Heart left ventricle (tissue), 16 donors: ENCODE measurements at regions not wholly inside any gene's neighbourhood (a gene's known extent, or its start where the extent isn't known, plus 50 kb on each side); places are given as distances from the start of the nearest gene placed in this dataset.

Experiments used
- ATAC-seq, 4 donors: fragments of 200-7000 bp; cut with Tn5 transposase; one replicate each; pipeline ENCODE4 v1.9.1; 2020 to 2022; ENCODE audit warnings: moderate library complexity in 4 of 4, mild to moderate bottlenecking in 3 of 4, moderate number of reproducible peaks in 1 of 4
- DNase-seq, 5 donors: peaks; one replicate each; pipeline ENCODE4 v3.0.0-alpha.2; 2020
- H3K27ac ChIP-seq, 12 donors: fragments of 200-600 bp; sonication (generic) in 4 of 12; one replicate each; pipeline versions ENCODE4 v1.5.0 to v1.8.0; 2016 to 2022; ENCODE audit warnings: mild to moderate bottlenecking in 2 of 12
- H3K27me3 ChIP-seq, 9 donors: fragments of 200-600 bp; sonication (generic) in 2 of 9; one replicate each; pipeline versions ENCODE4 v1.5.1 to v1.8.0; 2016 to 2022; ENCODE audit warnings: mild to moderate bottlenecking in 3 of 9
- H3K36me3 ChIP-seq, 9 donors: fragments of 200-600 bp; sonication (generic) in 2 of 9; one replicate each; pipeline versions ENCODE4 v1.5.0 to v1.8.0; 2018 to 2022; ENCODE audit warnings: mild to moderate bottlenecking in 2 of 9
- H3K4me1 ChIP-seq, 12 donors: fragments of 200-600 bp; sonication (generic) in 4 of 12; one replicate each; pipeline versions ENCODE4 v1.5.0 to v1.8.0; 2016 to 2022; ENCODE audit warnings: mild to moderate bottlenecking in 3 of 12
- H3K4me3 ChIP-seq, 12 donors: fragments of 200-600 bp; sonication (generic) in 4 of 12; one replicate each; pipeline versions ENCODE4 v1.5.0 to v1.8.0; 2017 to 2022; ENCODE audit warnings: mild to moderate bottlenecking in 9 of 12, moderate library complexity in 4 of 12
- H3K9me3 ChIP-seq, 12 donors: fragments of 200-600 bp; sonication (generic) in 4 of 12; one replicate each; pipeline versions ENCODE4 v1.5.0 to v1.8.0; 2016 to 2022; ENCODE audit warnings: mild to moderate bottlenecking in 1 of 12
- CTCF ChIP-seq, 12 donors: fragments of 200-600 bp; sonication (generic) in 4 of 12; IDR thresholded peaks; one replicate each; pipeline versions ENCODE4 v1.5.0 to v1.8.0; 2018 to 2022; ENCODE audit warnings: antibody characterized with exemption in 12 of 12, mild to moderate bottlenecking in 5 of 12
- POLR2A ChIP-seq, 2 donors: fragments of 450-650 bp; IDR thresholded peaks; one replicate each; pipeline ENCODE4 v1.6.1; 2017; ENCODE audit warnings: antibody characterized with exemption in 2 of 2, mild to moderate bottlenecking in 2 of 2, moderate library complexity in 2 of 2
- WGBS, 4 donors: extraction: QIAGEN DNeasy Blood & Tissue Kit in 2 of 4; methylation state at CpG; one replicate each; pipeline versions ENCODE4 v1.1.5 to v1.1.7; 2013 to 2018; 5-methylcytosine and 5-hydroxymethylcytosine counted together
- intact Hi-C, 10 donors: fragments of 100-400 bp; cut with DNase I; formaldehyde crosslinking; loops; one replicate each; pipeline versions ENCODE4 v1.11.1 to v1.14.2; 2022
- donor health status: ischemic (EF 13 %, LVEDD 7.1; RV severe dilation, severe dysfunction).
- donor health status: healthy with polysubstance abuse.
- donor health status: DM: no; HTN: yes; CAD: no.
- donor health status: DM: no; HTN: no; CAD: no.
- donor health status: ischemic (EF 25% LVEDD 6.9; RV normal size, moderate dysfunction).
- donor health status: ischemic (EF 25% LVEDD 5.7; RV mildly dilated, moderate dysfunction).
- donor health status: healthy.
- donor health status: DM: yes; HTN: yes; CAD: no.
- donor health status: ischemic (EF 35%, LVEDD 5.7; RV mildly dilated, moderate dysfunction).
- donor health status: nonischemic (EF 11% LVEDD 7.7; RV severe dilation, severe dysfunction).
- donor health status: DM: yes; HTN: yes; CAD: no.
- donor health status: PGD.
- donor health status: ischemic (EF 29% LVEDD 5.4; RV normal size, mild dysfunction).
- donor health status: nonischemic (EF 23%, LVEDD 6.1; RV moderate dilation, normal function).

- intact Hi-C loops: no loop called here
- H3K27ac ChIP-seq: peak overlapping the region in 2 of 12 donors; percentile 7 to 10
- no peak for DNase-seq
- H3K4me1 ChIP-seq: peaks cover 0 to 16% (median 0%) of the 10 kb centered on the region in 12 donors
- no peaks in the 10 kb centered on the region for H3K36me3 ChIP-seq
- H3K9me3 ChIP-seq: peaks cover 0 to 2% (median 0%) of the 10 kb centered on the region in 12 donors
- no peak overlapping the region for H3K4me3 ChIP-seq
- ATAC-seq: peak in 1 of 4 donors; percentile 41
- no peaks in the 10 kb centered on the region for H3K27me3 ChIP-seq
- WGBS, 4 donors: 56 to 72% (median 64%) methylated on average over 6 of the region's 6 CpGs
- TF ChIP-seq CTCF (IDR thresholded peaks at IDR 0.05) (no peak), POLR2A (IDR thresholded peaks at IDR 0.05) (no peak)
Measured at GRCh38 chr2:105598829-105599698, 145.6 kb upstream of the NCK2 start.

- ATAC-seq (peak in 1 of 4 donors; percentile 15), DNase-seq (no peak)
- Histone ChIP-seq H3K4me3 (no peak overlapping the region), H3K4me1 (peaks cover 0 to 16% (median 0%) of the 10 kb centered on the region in 12 donors), H3K36me3 (no peaks in the 10 kb centered on the region), H3K27me3 (no peaks in the 10 kb centered on the region), H3K9me3 (peaks cover 0 to 2% (median 0%) of the 10 kb centered on the region in 12 donors), H3K27ac (peak overlapping the region in 1 of 12 donors; percentile 35)
- intact Hi-C loops: no loop called here
- TF ChIP-seq CTCF (IDR thresholded peaks at IDR 0.05) (no peak), POLR2A (IDR thresholded peaks at IDR 0.05) (no peak)
- 90 to 92% (median 91%) methylated on average over 10 of the region's 10 CpGs for WGBS, 4 donors
Measured at GRCh38 chr2:105597806-105598803, 146.6 kb upstream of the NCK2 start.

GRCh38 chr2:105597011-105597805 lies 147.5 kb upstream of the NCK2 start:
- H3K4me1 ChIP-seq: peaks cover 0 to 18% (median 0%) of the 10 kb centered on the region in 12 donors
- no peak overlapping the region for H3K27ac ChIP-seq
- H3K9me3 ChIP-seq: peaks cover 0 to 2% (median 0%) of the 10 kb centered on the region in 12 donors
- WGBS, 4 donors: 88 to 93% (median 90%) methylated on average over 15 of the region's 15 CpGs
- ATAC-seq (no peak), DNase-seq (no peak)
- intact Hi-C loops: no loop called here
- TF ChIP-seq POLR2A (IDR thresholded peaks at IDR 0.05) (no peak), CTCF (IDR thresholded peaks at IDR 0.05) (no peak)
- H3K36me3 ChIP-seq: no peaks in the 10 kb centered on the region
- H3K4me3 ChIP-seq: no peak overlapping the region
- H3K27me3 ChIP-seq: no peaks in the 10 kb centered on the region
